ENCODE measurements at regions not wholly inside any gene's neighbourhood (a gene's known extent, or its start where the extent isn't known, plus 50 kb on each side); places are given as distances from the start of the nearest gene placed in this dataset.
"Not testable (repeated sequence)": the region's sequence is repeated elsewhere in the genome, so short reads cannot be mapped to it uniquely, and the experiment has no call there.

DNA sequence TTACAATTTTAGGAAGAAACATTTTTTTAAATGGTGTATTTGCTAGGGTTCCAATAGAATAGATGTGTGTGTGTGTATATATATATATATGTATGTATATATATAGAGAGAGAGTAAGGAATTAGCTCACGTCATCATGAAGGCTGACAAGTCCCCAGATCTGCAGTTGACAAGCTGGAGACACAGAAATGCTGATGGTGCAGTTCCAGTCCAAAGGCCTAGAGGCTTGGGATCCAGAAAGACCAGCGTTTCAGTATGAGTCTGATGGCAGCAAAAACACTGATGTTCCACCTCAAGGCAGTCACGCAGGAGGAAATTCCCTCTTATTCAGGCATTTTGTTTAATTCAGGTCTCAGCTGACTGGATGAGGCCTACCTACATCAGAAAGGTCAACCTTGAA lies 386.8 kb downstream of the PTH2R start:
- DNase-seq = no peak
- H3K27ac Mint-ChIP-seq = no peak overlapping the region
- peaks cover 36% of the 10 kb centered on the region for H3K9me3 Mint-ChIP-seq
- H3K4me3 Mint-ChIP-seq = no peak overlapping the region
- H3K36me3 Mint-ChIP-seq (ENCODE audit: low read depth) = no peaks in the 10 kb centered on the region
- no peaks in the 10 kb centered on the region for H3K27me3 Mint-ChIP-seq (ENCODE audit: insufficient read depth)
- TF ChIP-seq, protein P1, sequence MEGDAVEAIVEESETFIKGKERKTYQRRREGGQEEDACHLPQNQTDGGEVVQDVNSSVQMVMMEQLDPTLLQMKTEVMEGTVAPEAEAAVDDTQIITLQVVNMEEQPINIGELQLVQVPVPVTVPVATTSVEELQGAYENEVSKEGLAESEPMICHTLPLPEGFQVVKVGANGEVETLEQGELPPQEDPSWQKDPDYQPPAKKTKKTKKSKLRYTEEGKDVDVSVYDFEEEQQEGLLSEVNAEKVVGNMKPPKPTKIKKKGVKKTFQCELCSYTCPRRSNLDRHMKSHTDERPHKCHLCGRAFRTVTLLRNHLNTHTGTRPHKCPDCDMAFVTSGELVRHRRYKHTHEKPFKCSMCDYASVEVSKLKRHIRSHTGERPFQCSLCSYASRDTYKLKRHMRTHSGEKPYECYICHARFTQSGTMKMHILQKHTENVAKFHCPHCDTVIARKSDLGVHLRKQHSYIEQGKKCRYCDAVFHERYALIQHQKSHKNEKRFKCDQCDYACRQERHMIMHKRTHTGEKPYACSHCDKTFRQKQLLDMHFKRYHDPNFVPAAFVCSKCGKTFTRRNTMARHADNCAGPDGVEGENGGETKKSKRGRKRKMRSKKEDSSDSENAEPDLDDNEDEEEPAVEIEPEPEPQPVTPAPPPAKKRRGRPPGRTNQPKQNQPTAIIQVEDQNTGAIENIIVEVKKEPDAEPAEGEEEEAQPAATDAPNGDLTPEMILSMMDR (IDR thresholded peaks at IDR 0.05) = no peak
- H3K4me1 Mint-ChIP-seq (ENCODE audit: low read depth) = no peaks in the 10 kb centered on the region

DNA sequence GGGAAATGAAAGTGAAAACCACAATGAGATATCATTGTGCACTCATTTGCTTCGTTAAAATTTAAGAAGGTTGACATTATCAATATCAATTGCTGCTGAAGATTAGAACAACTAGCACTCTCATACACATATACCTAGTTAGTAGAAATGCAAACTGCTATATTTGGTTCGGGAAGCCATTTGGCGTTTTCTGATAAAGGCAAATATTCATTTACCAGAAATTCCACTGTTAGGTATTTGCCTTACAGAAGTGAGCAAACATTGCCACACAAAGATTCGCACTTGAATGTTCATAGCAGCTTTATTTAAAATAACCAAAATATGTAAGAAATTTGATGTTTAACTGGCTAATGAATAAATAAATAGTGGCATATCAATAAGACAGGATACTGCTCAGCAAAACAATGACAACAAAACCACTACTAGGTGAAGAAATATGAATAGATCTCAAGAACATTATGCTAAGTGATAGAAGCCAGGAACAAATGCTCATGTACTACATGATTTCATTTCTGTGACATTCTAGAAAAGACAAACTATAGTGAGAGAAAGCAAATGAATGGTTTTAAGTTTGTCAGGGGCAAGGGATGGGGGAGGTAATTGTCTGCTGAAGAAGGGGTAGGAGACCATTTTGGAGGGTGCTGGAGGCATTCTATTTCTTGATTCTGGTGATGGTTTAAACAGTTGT lies 387.8 kb downstream of the PTH2R start:
- no peak for DNase-seq
- Mint-ChIP-seq H3K9me3 (peaks cover 36% of the 10 kb centered on the region), H3K27ac (no peak overlapping the region), H3K36me3 (ENCODE audit: low read depth) (no peaks in the 10 kb centered on the region), H3K27me3 (ENCODE audit: insufficient read depth) (no peaks in the 10 kb centered on the region), H3K4me3 (no peak overlapping the region), H3K4me1 (ENCODE audit: low read depth) (no peaks in the 10 kb centered on the region)
- TF ChIP-seq, protein P1 (IDR thresholded peaks at IDR 0.05) = no peak

DNA sequence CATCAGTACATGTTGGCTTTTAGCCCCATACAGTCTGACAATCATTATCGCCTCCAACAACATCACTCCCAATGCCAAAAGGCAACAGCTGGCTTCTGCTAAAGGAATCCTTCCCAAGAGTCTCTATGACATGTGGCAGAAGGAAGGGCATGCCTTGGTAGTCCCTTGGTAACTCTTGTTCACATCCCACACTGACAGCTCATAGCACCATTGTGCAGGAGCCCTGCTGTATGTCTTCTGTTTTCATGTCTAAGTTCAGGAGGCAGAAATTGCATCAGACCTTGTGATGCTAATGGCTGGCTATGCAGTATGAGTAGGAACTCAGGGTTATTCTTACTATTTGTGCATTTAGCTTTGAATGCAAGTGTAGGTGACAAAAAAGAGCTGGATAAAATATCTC lies 392.1 kb downstream of the PTH2R start:
- H3K4me1 Mint-ChIP-seq (ENCODE audit: low read depth) = no peaks in the 10 kb centered on the region
- TF ChIP-seq, protein P1 (IDR thresholded peaks at IDR 0.05) = no peak
- no peaks in the 10 kb centered on the region; the same call in 1 of the 2 replicates for H3K27me3 Mint-ChIP-seq (ENCODE audit: insufficient read depth)
- H3K27ac Mint-ChIP-seq = no peak overlapping the region
- DNase-seq = no peak
- peaks cover 38% of the 10 kb centered on the region for H3K9me3 Mint-ChIP-seq
- no peak overlapping the region for H3K4me3 Mint-ChIP-seq
- no peaks in the 10 kb centered on the region; the same call in 1 of the 2 replicates for H3K36me3 Mint-ChIP-seq (ENCODE audit: low read depth)

DNA sequence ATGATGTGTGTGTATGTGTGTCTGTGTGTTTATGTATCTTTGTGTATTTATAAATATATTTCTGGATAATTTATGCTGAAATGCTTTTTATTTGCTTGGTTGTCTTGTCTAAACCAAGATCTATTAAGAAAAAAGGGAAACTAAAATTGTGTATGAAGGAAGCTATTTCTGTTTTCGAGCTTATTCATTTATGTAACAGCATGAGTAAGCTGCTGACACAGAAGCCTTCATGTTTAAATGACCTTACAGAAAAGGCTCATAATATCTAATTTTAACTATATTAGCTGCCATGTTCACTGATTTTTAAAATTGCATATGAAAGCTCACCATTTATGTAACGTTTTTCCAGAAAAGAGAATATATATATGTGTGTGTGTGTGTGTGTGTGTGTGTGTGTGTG lies 392.8 kb downstream of the PTH2R start:
- Mint-ChIP-seq H3K4me1 (ENCODE audit: low read depth) (no peaks in the 10 kb centered on the region), H3K9me3 (peaks cover 34% of the 10 kb centered on the region), H3K27ac (no peak overlapping the region), H3K36me3 (ENCODE audit: low read depth) (no peaks in the 10 kb centered on the region; the same call in 1 of the 2 replicates), H3K4me3 (no peak overlapping the region), H3K27me3 (ENCODE audit: insufficient read depth) (no peaks in the 10 kb centered on the region; the same call in 1 of the 2 replicates)
- TF ChIP-seq, protein P1 (IDR thresholded peaks at IDR 0.05) = no peak
- DNase-seq = no peak

DNA sequence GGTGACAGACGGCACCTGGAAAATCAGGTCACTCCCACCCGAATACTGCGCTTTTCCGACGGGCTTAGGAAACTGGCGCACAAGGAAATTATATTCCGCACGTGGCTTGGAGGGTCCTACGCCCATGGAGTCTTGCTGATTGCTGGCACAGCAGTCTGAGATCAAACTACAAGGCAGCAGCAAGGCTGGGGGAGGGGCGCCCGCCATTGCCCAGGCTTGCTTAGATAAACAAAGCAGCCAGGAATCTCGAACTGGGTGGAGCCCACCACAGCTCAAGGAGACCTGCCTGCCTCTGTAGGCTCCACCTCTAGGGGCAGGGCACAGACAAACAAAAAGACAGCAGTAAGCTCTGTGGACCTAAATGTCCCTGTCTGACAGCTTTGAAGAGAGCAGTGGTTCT lies 394.3 kb downstream of the PTH2R start:
- not testable (repeated sequence) for H3K4me3 Mint-ChIP-seq; H3K27me3 Mint-ChIP-seq (ENCODE audit: insufficient read depth); H3K27ac Mint-ChIP-seq; DNase-seq; H3K36me3 Mint-ChIP-seq (ENCODE audit: low read depth); H3K4me1 Mint-ChIP-seq (ENCODE audit: low read depth)
- peaks cover 21% of the 10 kb centered on the region for H3K9me3 Mint-ChIP-seq

DNA sequence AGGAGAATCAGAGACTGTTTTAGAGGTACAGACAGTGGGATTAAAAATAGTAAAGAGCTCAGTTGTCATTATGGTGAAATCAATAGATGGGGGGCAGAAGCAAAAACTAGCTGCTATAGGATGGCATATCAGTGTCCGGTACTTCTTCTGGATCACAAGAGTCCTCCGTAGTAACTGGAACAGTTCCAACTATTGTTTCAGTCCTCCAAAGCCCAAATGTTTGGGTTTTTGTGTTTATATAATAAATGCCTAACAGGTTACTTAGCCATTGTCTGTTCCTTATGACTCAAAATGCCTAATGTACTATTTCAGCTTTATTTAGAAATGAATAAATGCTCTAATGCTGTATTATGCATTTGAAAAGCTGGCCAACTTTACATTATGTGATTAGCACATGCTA lies 401.2 kb downstream of the PTH2R start:
- Mint-ChIP-seq H3K27me3 (ENCODE audit: insufficient read depth) (no peaks in the 10 kb centered on the region), H3K27ac (no peak overlapping the region), H3K36me3 (ENCODE audit: low read depth) (no peaks in the 10 kb centered on the region), H3K4me3 (no peak overlapping the region), H3K9me3 (peaks cover 14% of the 10 kb centered on the region), H3K4me1 (ENCODE audit: low read depth) (no peaks in the 10 kb centered on the region)
- no peak for DNase-seq
- TF ChIP-seq, protein P1 (IDR thresholded peaks at IDR 0.05) = no peak

DNA sequence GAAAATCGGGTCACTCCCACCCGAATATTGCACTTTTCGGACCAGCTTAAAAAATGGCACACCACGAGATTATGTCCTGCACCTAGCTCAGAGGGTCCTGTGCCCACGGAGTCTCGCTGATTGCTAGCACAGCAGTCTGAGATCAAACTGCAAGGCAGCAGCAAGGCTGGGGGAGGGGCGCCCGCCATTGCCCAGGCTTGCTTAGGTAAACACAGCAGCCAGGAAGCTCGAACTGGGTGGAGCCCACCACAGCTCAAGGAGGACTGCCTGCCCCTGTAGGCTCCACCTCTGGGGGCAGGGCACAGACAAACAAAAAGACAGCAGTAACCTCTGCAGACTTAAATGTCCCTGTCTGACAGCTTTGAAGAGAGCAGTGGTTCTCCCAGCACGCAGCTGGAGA lies 405.3 kb downstream of the PTH2R start:
- not testable (repeated sequence) for H3K4me3 Mint-ChIP-seq; H3K27me3 Mint-ChIP-seq (ENCODE audit: insufficient read depth); H3K27ac Mint-ChIP-seq; H3K4me1 Mint-ChIP-seq (ENCODE audit: low read depth); H3K36me3 Mint-ChIP-seq (ENCODE audit: low read depth); DNase-seq
- H3K9me3 Mint-ChIP-seq = peaks cover 13% of the 10 kb centered on the region
